Activated naive CD4-positive, alpha-beta T cell treated with anti-CD3 and anti-CD28 coated beads, Interleukin-2, amount 10 ng/mL, durations not matched to agents 7 days and 5 days (primary cell): ENCODE measurements at regions not wholly inside any gene's neighbourhood (a gene's known extent, or its start where the extent isn't known, plus 50 kb on each side); places are given as distances from the start of the nearest gene placed in this dataset.

ENCODE experiments used
- CTCF ChIA-PET: fragments of 350-600 bp; sonication (Branson Sonifier 250); formaldehyde crosslinking; loops from one replicate; lab custom pipeline; 2021; ENCODE audit warnings: antibody characterized with exemption; lab: Charles Lee
- DNase-seq: peaks from one replicate; pipeline ENCODE4 v3.0.0-alpha.2; 2020
- H3K27ac Mint-ChIP-seq: one replicate; pipeline ENCODE4 v1.8.0; 2021; ENCODE audit warnings: mild to moderate bottlenecking, moderate library complexity, mixed read lengths
- H3K27me3 Mint-ChIP-seq: one replicate; pipeline ENCODE4 v1.8.0; 2021; ENCODE audit warnings: mild to moderate bottlenecking, mixed read lengths
- H3K36me3 Mint-ChIP-seq: one replicate; pipeline ENCODE4 v1.8.0; 2021; ENCODE audit warnings: mixed read lengths
- H3K4me1 Mint-ChIP-seq: one replicate; pipeline ENCODE4 v1.8.0; 2021; ENCODE audit warnings: mixed read lengths
- H3K4me3 Mint-ChIP-seq: one replicate; pipeline ENCODE4 v1.8.0; 2021; ENCODE audit warnings: mild to moderate bottlenecking, moderate library complexity, mixed read lengths
- H3K9me3 Mint-ChIP-seq: one replicate; pipeline ENCODE4 v1.8.0; 2021; ENCODE audit warnings: mixed read lengths

- no peak overlapping the region for H3K27ac Mint-ChIP-seq
- H3K36me3 Mint-ChIP-seq = no peaks in the 10 kb centered on the region
- CTCF ChIA-PET = no interaction called here
- peaks cover 17% of the 10 kb centered on the region for H3K4me1 Mint-ChIP-seq
- no peak for DNase-seq
- H3K9me3 Mint-ChIP-seq = no peaks in the 10 kb centered on the region
- peaks cover 23% of the 10 kb centered on the region for H3K27me3 Mint-ChIP-seq
- no peak overlapping the region for H3K4me3 Mint-ChIP-seq
These were observed 151.8 kb downstream of the ESM1 start for GRCh38 chr5:54833590-54833989.

GRCh38 chr5:54832858-54833257 lies 152.5 kb downstream of the ESM1 start:
- H3K4me3 Mint-ChIP-seq = no peak overlapping the region
- no peak for DNase-seq
- no peaks in the 10 kb centered on the region for H3K36me3 Mint-ChIP-seq
- CTCF ChIA-PET = no interaction called here
- H3K9me3 Mint-ChIP-seq = no peaks in the 10 kb centered on the region
- peaks cover 23% of the 10 kb centered on the region for H3K27me3 Mint-ChIP-seq
- H3K4me1 Mint-ChIP-seq = peaks cover 17% of the 10 kb centered on the region
- peak overlapping the region; percentile 46 for H3K27ac Mint-ChIP-seq

GRCh38 chr5:54832045-54832444 lies 153.3 kb downstream of the ESM1 start:
- Mint-ChIP-seq H3K27ac (no peak overlapping the region), H3K9me3 (no peaks in the 10 kb centered on the region), H3K27me3 (peaks cover 28% of the 10 kb centered on the region), H3K36me3 (no peaks in the 10 kb centered on the region), H3K4me3 (no peak overlapping the region), H3K4me1 (peaks cover 17% of the 10 kb centered on the region)
- no peak for DNase-seq
- CTCF ChIA-PET = no interaction called here

GRCh38 chr5:54831233-54831632 lies 154.2 kb downstream of the ESM1 start:
- CTCF ChIA-PET = no interaction called here
- H3K4me3 Mint-ChIP-seq = no peak overlapping the region
- DNase-seq = no peak
- peaks cover 27% of the 10 kb centered on the region for H3K27me3 Mint-ChIP-seq
- H3K9me3 Mint-ChIP-seq = no peaks in the 10 kb centered on the region
- peaks cover 17% of the 10 kb centered on the region for H3K4me1 Mint-ChIP-seq
- H3K27ac Mint-ChIP-seq = no peak overlapping the region
- no peaks in the 10 kb centered on the region for H3K36me3 Mint-ChIP-seq

GRCh38 chr5:54829676-54830535 lies 155.5 kb downstream of the ESM1 start:
- Mint-ChIP-seq H3K36me3 (no peaks in the 10 kb centered on the region), H3K4me3 (no peak overlapping the region)
- CTCF ChIA-PET = interaction anchor here (1.3 kb wide), 1 partner anchor 16 kb away, joined by 5 read pairs; no protein-coding TSS in a partner anchor

GRCh38 chr5:54829102-54829501 lies 156.3 kb downstream of the ESM1 start:
- Mint-ChIP-seq H3K4me3 (no peak overlapping the region), H3K9me3 (no peaks in the 10 kb centered on the region), H3K4me1 (peaks cover 13% of the 10 kb centered on the region), H3K36me3 (no peaks in the 10 kb centered on the region), H3K27ac (no peak overlapping the region), H3K27me3 (peaks cover 32% of the 10 kb centered on the region)
- no peak for DNase-seq
- CTCF ChIA-PET = interaction anchor here (0.6 to 1.3 kb wide), 3 partner anchors 15 to 312 kb away, joined by 3 to 5 read pairs (median 3); partner anchors contain the start of gene SNX18

More at GRCh38 chr5:54829676-54830535, 155.5 kb downstream of the ESM1 start:
- Mint-ChIP-seq H3K9me3 (no peaks in the 10 kb centered on the region), H3K27ac (no peak overlapping the region), H3K27me3 (peaks cover 32% of the 10 kb centered on the region), H3K4me1 (peaks cover 17% of the 10 kb centered on the region)
- no peak for DNase-seq

- Mint-ChIP-seq H3K27me3 (peaks cover 28% of the 10 kb centered on the region), H3K4me1 (peaks cover 5% of the 10 kb centered on the region), H3K36me3 (no peaks in the 10 kb centered on the region), H3K4me3 (no peak overlapping the region), H3K9me3 (no peaks in the 10 kb centered on the region), H3K27ac (no peak overlapping the region)
- CTCF ChIA-PET = interaction anchor here (1.1 to 1.3 kb wide), 2 partner anchors 14 to 17 kb away, joined by 3 to 5 read pairs; no protein-coding TSS in a partner anchor
- no peak for DNase-seq
These were observed 157.2 kb downstream of the ESM1 start for GRCh38 chr5:54828151-54828550.

- Mint-ChIP-seq H3K27ac (no peak overlapping the region), H3K9me3 (no peaks in the 10 kb centered on the region), H3K27me3 (peaks cover 25% of the 10 kb centered on the region), H3K36me3 (no peaks in the 10 kb centered on the region), H3K4me1 (no peaks in the 10 kb centered on the region), H3K4me3 (no peak overlapping the region)
- DNase-seq = no peak
- CTCF ChIA-PET = interaction anchor here (0.9 kb wide), 1 partner anchor 20 kb away, joined by 3 read pairs; no protein-coding TSS in a partner anchor
These were observed 160.4 kb downstream of the ESM1 start for GRCh38 chr5:54825005-54825404.

- no peak overlapping the region for H3K4me3 Mint-ChIP-seq
- H3K36me3 Mint-ChIP-seq = no peaks in the 10 kb centered on the region
- H3K4me1 Mint-ChIP-seq = no peaks in the 10 kb centered on the region
- CTCF ChIA-PET = no interaction called here
- no peak overlapping the region for H3K27ac Mint-ChIP-seq
- no peak for DNase-seq
- H3K27me3 Mint-ChIP-seq = peaks cover 21% of the 10 kb centered on the region
- no peaks in the 10 kb centered on the region for H3K9me3 Mint-ChIP-seq
These were observed 162.4 kb downstream of the ESM1 start for GRCh38 chr5:54823006-54823405.

- H3K27me3 Mint-ChIP-seq = peaks cover 19% of the 10 kb centered on the region
- H3K27ac Mint-ChIP-seq = no peak overlapping the region
- H3K36me3 Mint-ChIP-seq = no peaks in the 10 kb centered on the region
- no peaks in the 10 kb centered on the region for H3K4me1 Mint-ChIP-seq
- no peaks in the 10 kb centered on the region for H3K9me3 Mint-ChIP-seq
- no peak for DNase-seq
- no peak overlapping the region for H3K4me3 Mint-ChIP-seq
- CTCF ChIA-PET = no interaction called here
These were observed 163.1 kb downstream of the ESM1 start for GRCh38 chr5:54822324-54822687.

GRCh38 chr5:54821445-54822323 lies 163.7 kb downstream of the ESM1 start:
- peaks cover 16% of the 10 kb centered on the region for H3K27me3 Mint-ChIP-seq
- no peaks in the 10 kb centered on the region for H3K4me1 Mint-ChIP-seq
- CTCF ChIA-PET = interaction anchor here (1.1 kb wide), 1 partner anchor 304 kb away, joined by 4 read pairs; the partner anchor contains the start of gene SNX18
- no peak overlapping the region for H3K27ac Mint-ChIP-seq
- no peaks in the 10 kb centered on the region for H3K9me3 Mint-ChIP-seq
- H3K4me3 Mint-ChIP-seq = no peak overlapping the region
- H3K36me3 Mint-ChIP-seq = no peaks in the 10 kb centered on the region
- DNase-seq = no peak

GRCh38 chr5:54820346-54821134 lies 164.9 kb downstream of the ESM1 start:
- no peak overlapping the region for H3K27ac Mint-ChIP-seq
- no peak overlapping the region for H3K4me3 Mint-ChIP-seq
- no peak for DNase-seq
- no peaks in the 10 kb centered on the region for H3K9me3 Mint-ChIP-seq
- no peaks in the 10 kb centered on the region for H3K36me3 Mint-ChIP-seq
- H3K4me1 Mint-ChIP-seq = no peaks in the 10 kb centered on the region
- H3K27me3 Mint-ChIP-seq = peaks cover 7% of the 10 kb centered on the region
- CTCF ChIA-PET = no interaction called here

GRCh38 chr5:54807421-54807820 lies 178.0 kb downstream of the ESM1 start:
- DNase-seq = no peak
- H3K36me3 Mint-ChIP-seq = no peaks in the 10 kb centered on the region

More at GRCh38 chr5:54807421-54807820, 178.0 kb downstream of the ESM1 start:
- H3K27me3 Mint-ChIP-seq = peaks cover 7% of the 10 kb centered on the region
- H3K4me3 Mint-ChIP-seq = no peak overlapping the region
- CTCF ChIA-PET = interaction anchor here (0.5 kb wide), 1 partner anchor 88 kb away, joined by 3 read pairs; no protein-coding TSS in a partner anchor
- H3K27ac Mint-ChIP-seq = no peak overlapping the region
- H3K4me1 Mint-ChIP-seq = no peaks in the 10 kb centered on the region
- H3K9me3 Mint-ChIP-seq = peaks cover 3% of the 10 kb centered on the region
